ENCODE measurements at regions not wholly inside any gene's neighbourhood (a gene's known extent, or its start where the extent isn't known, plus 50 kb on each side); places are given as distances from the start of the nearest gene placed in this dataset.

DNA sequence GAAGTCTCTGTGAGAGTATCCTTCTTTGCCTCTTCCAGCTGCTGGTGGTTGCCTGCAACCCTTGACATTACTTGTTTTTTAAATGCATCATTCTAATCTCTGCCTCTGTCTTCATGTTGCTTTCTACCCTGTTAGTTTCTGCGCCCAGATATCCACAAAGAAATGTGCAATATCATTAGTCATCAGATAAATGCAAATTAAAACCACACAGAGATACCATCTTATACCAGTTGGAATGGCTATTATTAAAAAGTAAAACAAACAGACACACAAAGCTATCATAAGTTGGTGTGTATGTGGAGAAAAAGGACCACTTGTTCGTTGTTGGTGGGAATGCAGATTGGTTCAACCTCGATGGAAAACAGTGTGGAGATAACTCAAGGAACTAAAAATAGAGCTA lies 517.4 kb downstream of the FAT4 start:
- no CpG with 5 or more reads among the region's 3 CpGs for WGBS (ENCODE audit: insufficient coverage)
- Histone ChIP-seq H3K27ac (ENCODE audit: low read length) (no peak overlapping the region), H3K27me3 (ENCODE audit: control insufficient read depth, insufficient read depth, low read length) (no peaks in the 10 kb centered on the region), H3K4me1 (ENCODE audit: control insufficient read depth, insufficient read depth, low read length) (no peaks in the 10 kb centered on the region), H3K4me3 (ENCODE audit: low read length) (no peak overlapping the region), H3K36me3 (ENCODE audit: control insufficient read depth, insufficient read depth, low read length) (no peaks in the 10 kb centered on the region), H3K9me3 (replicated peaks; ENCODE audit: control insufficient read depth, low read depth, low read length) (no peaks in the 10 kb centered on the region)
- DNase-seq = no peak

DNA sequence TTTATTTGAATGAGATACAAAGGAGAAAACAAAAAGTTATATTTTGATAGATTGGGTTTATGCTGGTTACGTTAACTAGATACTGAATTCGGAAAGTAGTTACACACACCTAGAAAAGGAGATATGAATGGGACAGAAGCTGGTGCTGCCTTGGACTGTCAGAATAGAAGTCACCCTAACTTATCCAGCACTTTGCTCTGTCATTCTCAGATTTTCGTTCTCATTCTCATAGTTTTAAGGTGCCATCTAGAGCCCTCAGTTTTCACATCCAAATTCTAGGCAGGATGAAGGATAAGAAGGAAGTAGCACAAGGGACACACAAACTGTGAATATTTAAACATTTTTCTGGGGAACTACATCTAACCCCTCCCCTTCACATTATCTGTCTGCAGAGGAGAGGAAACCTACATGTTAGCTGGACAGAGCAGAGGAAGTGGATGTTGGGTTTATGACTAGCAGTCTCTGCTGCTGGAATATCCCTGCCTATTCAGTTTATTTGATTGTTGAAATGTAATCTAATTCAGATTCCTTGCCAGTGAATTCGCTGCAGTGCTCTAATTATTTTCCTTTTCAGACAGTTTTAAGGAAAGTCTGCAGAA lies 521.9 kb downstream of the FAT4 start:
- no peaks in the 10 kb centered on the region for H3K27me3 ChIP-seq (ENCODE audit: control insufficient read depth, insufficient read depth, low read length)
- H3K36me3 ChIP-seq (ENCODE audit: control insufficient read depth, insufficient read depth, low read length) = no peaks in the 10 kb centered on the region
- 100% methylated on average over 1 of the region's 4 CpGs for WGBS (ENCODE audit: insufficient coverage)

DNA sequence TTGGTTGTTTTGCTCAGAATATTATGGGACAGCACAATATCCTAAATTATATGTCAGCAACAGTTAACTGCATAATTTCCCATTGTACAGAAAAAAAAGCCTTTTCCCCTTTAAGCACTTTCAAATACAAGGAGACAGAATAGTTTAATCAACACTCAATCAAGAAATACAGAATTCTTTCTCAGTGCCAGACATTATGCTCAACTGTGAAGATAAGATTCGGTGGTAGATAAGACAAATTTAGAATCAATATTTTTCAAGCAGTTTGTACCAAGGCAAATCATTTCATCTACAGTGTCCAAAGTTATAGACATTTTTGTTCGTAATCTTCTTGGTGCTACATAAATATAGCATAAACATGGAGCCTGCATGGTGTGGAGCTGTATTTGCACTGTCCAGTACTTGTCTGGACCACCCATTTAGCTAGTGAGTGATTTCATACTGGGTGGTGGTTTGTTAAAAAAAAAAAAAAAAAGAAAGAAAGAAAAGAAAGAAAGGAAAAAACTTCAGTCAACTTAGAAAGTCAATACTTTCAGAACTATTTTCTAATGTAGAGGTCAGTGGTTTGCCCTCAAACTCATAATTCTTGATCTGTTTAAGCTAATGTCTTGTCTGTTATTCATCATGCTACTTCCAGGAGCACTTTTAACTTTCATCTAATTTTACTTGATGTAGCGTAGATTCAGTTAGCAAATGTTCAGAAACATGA lies 522.9 kb downstream of the FAT4 start:
- Histone ChIP-seq H3K4me1 (ENCODE audit: control insufficient read depth, insufficient read depth, low read length) (no peaks in the 10 kb centered on the region), H3K4me3 (ENCODE audit: low read length) (no peak overlapping the region), H3K9me3 (replicated peaks; ENCODE audit: control insufficient read depth, low read depth, low read length) (no peaks in the 10 kb centered on the region), H3K36me3 (ENCODE audit: control insufficient read depth, insufficient read depth, low read length) (no peaks in the 10 kb centered on the region), H3K27me3 (ENCODE audit: control insufficient read depth, insufficient read depth, low read length) (no peaks in the 10 kb centered on the region), H3K27ac (ENCODE audit: low read length) (no peak overlapping the region)
- DNase-seq = no peak
- WGBS (ENCODE audit: insufficient coverage) = no CpG with 5 or more reads among the region's 3 CpGs

More for the DNA sequence above, 521.9 kb downstream of the FAT4 start:
- peak; percentile 8 for DNase-seq
- Histone ChIP-seq H3K4me3 (ENCODE audit: low read length) (no peak overlapping the region), H3K9me3 (replicated peaks; ENCODE audit: control insufficient read depth, low read depth, low read length) (no peaks in the 10 kb centered on the region), H3K27ac (ENCODE audit: low read length) (no peak overlapping the region), H3K4me1 (ENCODE audit: control insufficient read depth, insufficient read depth, low read length) (no peaks in the 10 kb centered on the region)

DNA sequence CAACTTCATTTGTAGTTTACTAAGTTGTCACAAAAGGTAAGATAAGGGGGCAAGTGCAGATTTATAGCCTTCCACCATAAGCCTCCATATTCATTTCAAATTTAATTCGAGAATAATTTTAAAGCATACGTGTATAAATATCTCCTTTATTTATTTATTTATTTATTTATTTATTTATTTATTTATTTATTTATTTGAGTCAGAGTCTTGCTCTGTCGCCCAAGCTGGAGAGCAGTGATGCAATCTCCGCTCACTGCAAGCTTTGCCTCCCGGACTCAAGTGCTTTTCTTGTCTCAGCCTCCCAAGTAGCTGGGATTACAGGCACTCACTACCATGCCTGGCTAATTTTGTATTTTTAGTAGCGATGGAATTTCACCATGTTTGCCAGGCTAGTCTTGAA lies 523.4 kb downstream of the FAT4 start:
- Histone ChIP-seq H3K27me3 (ENCODE audit: control insufficient read depth, insufficient read depth, low read length) (no peaks in the 10 kb centered on the region), H3K36me3 (ENCODE audit: control insufficient read depth, insufficient read depth, low read length) (no peaks in the 10 kb centered on the region), H3K4me3 (ENCODE audit: low read length) (no peak overlapping the region), H3K4me1 (ENCODE audit: control insufficient read depth, insufficient read depth, low read length) (no peaks in the 10 kb centered on the region), H3K9me3 (replicated peaks; ENCODE audit: control insufficient read depth, low read depth, low read length) (no peaks in the 10 kb centered on the region), H3K27ac (ENCODE audit: low read length) (no peak overlapping the region)
- no peak for DNase-seq
- 72% methylated on average over 4 of the region's 6 CpGs for WGBS (ENCODE audit: insufficient coverage)

DNA sequence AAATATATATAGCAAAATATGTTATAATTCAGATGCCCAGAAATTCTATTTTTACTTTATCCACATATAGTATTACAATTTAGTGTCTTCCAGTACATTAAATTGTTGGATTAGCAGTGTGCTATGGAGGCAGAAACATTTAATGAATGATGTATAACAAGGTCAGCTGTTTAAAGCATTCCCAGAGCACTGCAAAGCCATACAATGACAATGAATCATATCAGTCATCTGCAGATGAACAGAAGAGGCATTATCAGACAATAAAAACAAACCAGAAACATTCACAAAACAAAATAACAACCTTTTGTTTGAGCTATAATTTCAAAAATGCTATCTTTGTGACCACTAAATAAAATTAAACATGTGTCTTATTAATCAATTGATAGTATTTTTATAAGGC lies 524.2 kb downstream of the FAT4 start:
- Histone ChIP-seq H3K9me3 (replicated peaks; ENCODE audit: control insufficient read depth, low read depth, low read length) (no peaks in the 10 kb centered on the region), H3K36me3 (ENCODE audit: control insufficient read depth, insufficient read depth, low read length) (no peaks in the 10 kb centered on the region), H3K4me3 (ENCODE audit: low read length) (no peak overlapping the region), H3K27ac (ENCODE audit: low read length) (no peak overlapping the region), H3K27me3 (ENCODE audit: control insufficient read depth, insufficient read depth, low read length) (no peaks in the 10 kb centered on the region), H3K4me1 (ENCODE audit: control insufficient read depth, insufficient read depth, low read length) (no peaks in the 10 kb centered on the region)
- DNase-seq = no peak

DNA sequence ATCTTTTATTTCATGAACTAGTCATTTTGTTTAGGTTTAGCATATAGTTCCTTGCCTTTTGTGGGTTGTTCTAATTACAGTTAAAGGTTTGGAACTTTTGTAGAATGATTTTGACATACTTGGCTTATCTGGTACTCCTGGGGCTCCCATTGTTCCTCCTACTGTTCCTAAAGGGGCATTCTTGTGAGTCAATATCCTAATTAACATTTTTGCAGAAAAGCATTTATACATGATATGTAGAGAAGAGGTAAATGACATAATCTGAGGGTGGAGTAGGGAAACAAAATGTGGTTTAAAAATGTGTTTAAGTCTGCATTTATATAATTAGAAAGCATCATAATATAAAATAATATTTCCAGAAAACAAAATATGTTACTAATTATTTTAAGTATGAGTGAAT lies 529.2 kb downstream of the FAT4 start:
- DNase-seq = no peak
- Histone ChIP-seq H3K36me3 (ENCODE audit: control insufficient read depth, insufficient read depth, low read length) (no peaks in the 10 kb centered on the region), H3K9me3 (replicated peaks; ENCODE audit: control insufficient read depth, low read depth, low read length) (no peaks in the 10 kb centered on the region), H3K27me3 (ENCODE audit: control insufficient read depth, insufficient read depth, low read length) (no peaks in the 10 kb centered on the region), H3K27ac (ENCODE audit: low read length) (no peak overlapping the region), H3K4me3 (ENCODE audit: low read length) (no peak overlapping the region), H3K4me1 (ENCODE audit: control insufficient read depth, insufficient read depth, low read length) (no peaks in the 10 kb centered on the region)

DNA sequence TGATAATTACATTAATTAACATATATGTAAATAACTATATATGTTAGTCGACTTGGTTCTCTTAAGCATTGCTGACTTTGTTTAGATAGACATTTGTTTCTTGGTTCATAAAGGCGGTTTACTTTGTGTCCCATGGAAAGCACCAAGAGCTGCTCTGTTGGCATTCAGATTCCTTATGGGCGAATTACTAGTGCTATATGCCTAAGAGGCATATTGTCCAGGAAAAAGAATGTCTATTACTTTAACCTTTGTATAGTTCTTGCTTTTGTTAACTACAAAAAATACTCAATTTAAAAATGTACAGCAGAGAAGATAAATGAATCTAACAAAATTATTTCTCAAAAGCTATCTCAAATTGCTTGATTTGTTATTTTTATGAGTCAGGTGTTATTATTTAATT lies 532.8 kb downstream of the FAT4 start:
- no peaks in the 10 kb centered on the region for H3K9me3 ChIP-seq (replicated peaks; ENCODE audit: control insufficient read depth, low read depth, low read length)
- no peaks in the 10 kb centered on the region for H3K27me3 ChIP-seq (ENCODE audit: control insufficient read depth, insufficient read depth, low read length)
- H3K4me3 ChIP-seq (ENCODE audit: low read length) = no peak overlapping the region
- no CpG with 5 or more reads among the region's 3 CpGs for WGBS (ENCODE audit: insufficient coverage)
- no peak for DNase-seq
- H3K27ac ChIP-seq (ENCODE audit: low read length) = no peak overlapping the region
- H3K4me1 ChIP-seq (ENCODE audit: control insufficient read depth, insufficient read depth, low read length) = no peaks in the 10 kb centered on the region
- no peaks in the 10 kb centered on the region for H3K36me3 ChIP-seq (ENCODE audit: control insufficient read depth, insufficient read depth, low read length)

DNA sequence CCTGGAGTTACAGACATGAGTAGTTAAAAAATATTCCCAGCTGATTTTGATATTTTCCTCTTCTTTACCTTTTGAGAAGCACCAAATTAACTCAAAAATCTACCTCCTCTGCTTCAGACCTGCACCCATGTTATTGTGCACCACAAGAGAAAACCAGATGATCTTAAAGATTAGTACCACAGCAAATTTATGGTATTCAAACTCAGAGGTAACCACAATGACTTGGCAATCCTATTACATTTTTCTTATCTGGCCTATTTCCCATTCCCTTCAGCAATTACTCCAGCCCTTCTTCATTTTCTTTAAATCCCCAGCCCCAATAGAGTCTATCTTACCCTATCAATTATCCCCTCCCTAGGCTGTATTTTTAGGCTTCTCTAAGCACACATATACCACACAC lies 535.1 kb downstream of the FAT4 start:
- Histone ChIP-seq H3K36me3 (ENCODE audit: control insufficient read depth, insufficient read depth, low read length) (no peaks in the 10 kb centered on the region), H3K4me3 (ENCODE audit: low read length) (no peak overlapping the region), H3K9me3 (replicated peaks; ENCODE audit: control insufficient read depth, low read depth, low read length) (no peaks in the 10 kb centered on the region), H3K4me1 (ENCODE audit: control insufficient read depth, insufficient read depth, low read length) (no peaks in the 10 kb centered on the region), H3K27ac (ENCODE audit: low read length) (no peak overlapping the region), H3K27me3 (ENCODE audit: control insufficient read depth, insufficient read depth, low read length) (no peaks in the 10 kb centered on the region)
- peak; percentile 5 for DNase-seq

DNA sequence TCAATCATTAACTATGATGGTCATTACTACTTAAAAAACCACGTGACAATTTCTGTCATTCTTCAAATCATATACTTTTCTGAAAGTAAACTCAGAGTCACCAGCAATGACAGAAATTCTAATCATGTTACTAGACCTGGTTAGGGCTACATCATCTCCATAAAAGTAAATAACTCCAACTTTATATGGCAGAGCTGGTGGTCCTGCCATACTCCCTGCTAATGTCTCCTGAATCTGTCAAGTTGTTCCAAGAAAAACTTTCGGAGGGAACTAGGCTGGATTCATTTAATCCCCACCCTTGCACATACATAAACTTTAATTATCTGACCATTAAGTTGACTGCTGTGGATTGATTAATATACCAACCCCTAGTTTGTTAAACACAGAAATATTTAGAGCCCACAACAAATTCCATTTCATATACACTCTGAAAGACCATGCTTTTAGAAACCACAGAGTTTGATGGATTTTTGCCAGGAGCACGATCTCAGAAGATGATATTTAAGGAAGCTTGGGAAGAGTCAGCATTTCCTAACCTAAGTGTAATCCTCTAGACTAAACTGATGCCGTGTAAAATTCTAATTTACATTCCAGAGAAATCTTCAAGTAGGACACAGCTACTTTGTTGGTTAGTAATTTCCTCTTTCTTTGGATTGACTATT lies 577.0 kb downstream of the FAT4 start:
- Histone ChIP-seq H3K36me3 (ENCODE audit: control insufficient read depth, insufficient read depth, low read length) (no peaks in the 10 kb centered on the region), H3K9me3 (replicated peaks; ENCODE audit: control insufficient read depth, low read depth, low read length) (no peaks in the 10 kb centered on the region), H3K27ac (ENCODE audit: low read length) (no peak overlapping the region), H3K27me3 (ENCODE audit: control insufficient read depth, insufficient read depth, low read length) (no peaks in the 10 kb centered on the region), H3K4me1 (ENCODE audit: control insufficient read depth, insufficient read depth, low read length) (no peaks in the 10 kb centered on the region), H3K4me3 (ENCODE audit: low read length) (no peak overlapping the region)
- DNase-seq = peak; percentile 42
- WGBS (ENCODE audit: insufficient coverage) = no CpG with 5 or more reads among the region's 4 CpGs

DNA sequence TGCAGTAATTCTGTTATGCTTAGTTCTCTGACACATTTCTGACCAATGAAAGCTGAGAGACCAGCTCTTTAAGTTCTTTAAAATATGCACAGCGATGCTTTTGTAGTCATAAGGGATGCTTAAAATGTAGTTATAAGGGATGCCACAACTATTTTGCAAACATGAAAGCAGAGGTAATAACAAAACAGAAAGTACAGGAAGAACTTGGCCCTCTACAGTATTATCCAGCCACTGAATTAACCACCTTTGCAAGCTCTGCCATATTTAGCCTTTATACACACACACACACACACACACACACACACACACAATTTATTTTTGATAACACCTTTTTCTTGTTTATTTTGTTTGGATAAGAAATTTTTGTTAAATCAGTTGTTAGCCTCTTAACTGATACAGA lies 590.0 kb downstream of the FAT4 start:
- no peak overlapping the region for H3K4me3 ChIP-seq (ENCODE audit: low read length)
- DNase-seq = no peak
- no peaks in the 10 kb centered on the region for H3K4me1 ChIP-seq (ENCODE audit: control insufficient read depth, insufficient read depth, low read length)
- H3K9me3 ChIP-seq (replicated peaks; ENCODE audit: control insufficient read depth, low read depth, low read length) = no peaks in the 10 kb centered on the region
- WGBS (ENCODE audit: insufficient coverage) = no CpG with 5 or more reads among the region's 1 CpG
- no peaks in the 10 kb centered on the region for H3K27me3 ChIP-seq (ENCODE audit: control insufficient read depth, insufficient read depth, low read length)
- H3K36me3 ChIP-seq (ENCODE audit: control insufficient read depth, insufficient read depth, low read length) = no peaks in the 10 kb centered on the region
- H3K27ac ChIP-seq (ENCODE audit: low read length) = no peak overlapping the region
